Brain pericyte (primary cell): ENCODE measurements at regions not wholly inside any gene's neighbourhood (a gene's known extent, or its start where the extent isn't known, plus 50 kb on each side); places are given as distances from the start of the nearest gene placed in this dataset.
"Not testable (repeated sequence)": the region's sequence is repeated elsewhere in the genome, so short reads cannot be mapped to it uniquely, and the experiment has no call there.

Source experiments
- DNase-seq: peaks from one replicate; pipeline ENCODE4 v3.0.0-alpha.2; 2012; ENCODE audit warnings: low read depth, low spot score

- DNase-seq = no peak
These were observed 1334.1 kb downstream of the FSCB start for GRCh38 chr14:43172899-43173548.

GRCh38 chr14:43169722-43170121 is 1337.4 kb downstream of the FSCB start:
- DNase-seq = no peak

GRCh38 chr14:43168371-43168925 is 1338.6 kb downstream of the FSCB start:
- no peak for DNase-seq

GRCh38 chr14:43166163-43166562 is 1340.9 kb downstream of the FSCB start:
- DNase-seq = no peak

- no peak for DNase-seq
These were observed 1341.4 kb downstream of the FSCB start for GRCh38 chr14:43165651-43166050.

- DNase-seq = no peak
These were observed 1345.6 kb downstream of the FSCB start for GRCh38 chr14:43161477-43161876.

- DNase-seq = no peak
These were observed 1349.4 kb downstream of the FSCB start for GRCh38 chr14:43157661-43158060.

GRCh38 chr14:43155924-43156323 is 1351.2 kb downstream of the FSCB start:
- DNase-seq = no peak

GRCh38 chr14:43155258-43155657 is 1351.8 kb downstream of the FSCB start:
- DNase-seq = no peak

GRCh38 chr14:43147485-43147884 is 1359.6 kb downstream of the FSCB start:
- DNase-seq = no peak

GRCh38 chr14:43145361-43145760 is 1361.7 kb downstream of the FSCB start:
- DNase-seq = no peak

- no peak for DNase-seq
These were observed 1364.0 kb downstream of the FSCB start for GRCh38 chr14:43143106-43143505.

- no peak for DNase-seq
These were observed 1365.4 kb downstream of the FSCB start for GRCh38 chr14:43141636-43142191.

GRCh38 chr14:43140453-43140852 is 1366.6 kb downstream of the FSCB start:
- no peak for DNase-seq

GRCh38 chr14:43135877-43136411 is 1371.1 kb downstream of the FSCB start:
- no peak for DNase-seq

GRCh38 chr14:43132441-43132840 is 1374.6 kb downstream of the FSCB start:
- DNase-seq = no peak

- DNase-seq = not testable (repeated sequence)
These were observed 1378.7 kb downstream of the FSCB start for GRCh38 chr14:43128429-43128828.

- DNase-seq = not testable (repeated sequence)
These were observed 1379.2 kb downstream of the FSCB start for GRCh38 chr14:43127874-43128273.

- no peak for DNase-seq
These were observed 1383.5 kb downstream of the FSCB start for GRCh38 chr14:43123544-43123943.

- no peak for DNase-seq
These were observed 1387.4 kb downstream of the FSCB start for GRCh38 chr14:43119672-43120071.

GRCh38 chr14:43116341-43116740 is 1390.7 kb downstream of the FSCB start:
- no peak for DNase-seq

GRCh38 chr14:43105305-43105704 is 1401.8 kb downstream of the FSCB start:
- no peak for DNase-seq

GRCh38 chr14:43090380-43090779 is 1416.7 kb downstream of the FSCB start:
- DNase-seq = no peak
